Astrocyte of the cerebellum (primary cell): ENCODE measurements at regions not wholly inside any gene's neighbourhood (a gene's known extent, or its start where the extent isn't known, plus 50 kb on each side); places are given as distances from the start of the nearest gene placed in this dataset.

Source experiments
- DNase-seq: peaks from one replicate; pipeline ENCODE4 v3.0.0-alpha.2; 2011; ENCODE audit warnings: low read depth
- H3K4me3 ChIP-seq: 2 replicates; pipeline ENCODE4 v1.5.1; 2011; ENCODE audit warnings: mild to moderate bottlenecking, low read depth, low read length, moderate library complexity
- in situ Hi-C: cut with HindIII; loops from 2 replicates; pipeline ENCODE4 v1.10.0; 2017; ENCODE audit warnings: low sequenced_read_pairs
- TF ChIP-seq, protein P1 (sequence below): IDR thresholded peaks from 2 replicates; pipeline ENCODE4 v1.5.1; 2012; ENCODE audit warnings: low read length, low read depth, moderate library complexity, mild to moderate bottlenecking; ENCODE audit errors: missing control alignments

DNA sequence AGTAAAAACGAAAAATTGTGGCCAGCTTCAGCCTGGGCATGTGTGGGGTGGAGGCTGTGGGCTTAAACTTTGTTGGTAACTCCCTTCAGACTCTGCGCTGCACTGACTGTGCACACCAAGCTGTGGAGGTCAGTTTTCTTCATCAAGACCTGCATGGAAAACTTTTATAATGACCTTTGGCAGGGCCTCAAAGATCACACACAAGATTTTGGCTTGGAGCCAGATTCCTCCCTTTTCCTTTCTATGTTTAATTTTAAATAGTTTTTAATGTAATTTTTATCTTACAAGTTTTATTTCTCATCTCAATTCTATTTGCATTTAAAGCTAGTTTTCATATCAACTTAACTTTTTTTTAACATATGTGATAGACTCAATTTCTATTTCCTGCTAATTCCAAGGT, 1211.1 kb upstream of the CDH18 start:
- TF ChIP-seq, protein P1, sequence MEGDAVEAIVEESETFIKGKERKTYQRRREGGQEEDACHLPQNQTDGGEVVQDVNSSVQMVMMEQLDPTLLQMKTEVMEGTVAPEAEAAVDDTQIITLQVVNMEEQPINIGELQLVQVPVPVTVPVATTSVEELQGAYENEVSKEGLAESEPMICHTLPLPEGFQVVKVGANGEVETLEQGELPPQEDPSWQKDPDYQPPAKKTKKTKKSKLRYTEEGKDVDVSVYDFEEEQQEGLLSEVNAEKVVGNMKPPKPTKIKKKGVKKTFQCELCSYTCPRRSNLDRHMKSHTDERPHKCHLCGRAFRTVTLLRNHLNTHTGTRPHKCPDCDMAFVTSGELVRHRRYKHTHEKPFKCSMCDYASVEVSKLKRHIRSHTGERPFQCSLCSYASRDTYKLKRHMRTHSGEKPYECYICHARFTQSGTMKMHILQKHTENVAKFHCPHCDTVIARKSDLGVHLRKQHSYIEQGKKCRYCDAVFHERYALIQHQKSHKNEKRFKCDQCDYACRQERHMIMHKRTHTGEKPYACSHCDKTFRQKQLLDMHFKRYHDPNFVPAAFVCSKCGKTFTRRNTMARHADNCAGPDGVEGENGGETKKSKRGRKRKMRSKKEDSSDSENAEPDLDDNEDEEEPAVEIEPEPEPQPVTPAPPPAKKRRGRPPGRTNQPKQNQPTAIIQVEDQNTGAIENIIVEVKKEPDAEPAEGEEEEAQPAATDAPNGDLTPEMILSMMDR: no peak
- no peak overlapping the region for H3K4me3 ChIP-seq
- no peak for DNase-seq
- in situ Hi-C loops: no loop called here

DNA sequence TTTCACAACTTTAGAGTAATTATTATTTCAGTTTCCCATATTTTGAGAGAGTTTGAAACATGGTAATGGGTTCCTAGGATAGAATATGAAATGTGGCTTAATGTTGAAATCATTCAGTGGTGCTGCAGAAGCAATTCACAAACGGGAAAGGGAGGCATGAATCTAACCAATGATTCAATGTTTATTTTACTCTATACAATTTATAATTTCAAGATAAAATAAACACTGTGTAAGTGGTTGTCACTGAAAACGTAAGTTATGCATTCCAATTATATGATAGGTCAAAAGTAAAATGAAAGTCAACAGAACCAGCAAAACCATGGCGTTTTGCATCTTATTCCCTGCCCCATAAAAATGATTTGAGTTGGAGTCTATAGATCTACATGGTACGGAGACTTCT, 1207.1 kb upstream of the CDH18 start:
- in situ Hi-C loops: no loop called here

DNA sequence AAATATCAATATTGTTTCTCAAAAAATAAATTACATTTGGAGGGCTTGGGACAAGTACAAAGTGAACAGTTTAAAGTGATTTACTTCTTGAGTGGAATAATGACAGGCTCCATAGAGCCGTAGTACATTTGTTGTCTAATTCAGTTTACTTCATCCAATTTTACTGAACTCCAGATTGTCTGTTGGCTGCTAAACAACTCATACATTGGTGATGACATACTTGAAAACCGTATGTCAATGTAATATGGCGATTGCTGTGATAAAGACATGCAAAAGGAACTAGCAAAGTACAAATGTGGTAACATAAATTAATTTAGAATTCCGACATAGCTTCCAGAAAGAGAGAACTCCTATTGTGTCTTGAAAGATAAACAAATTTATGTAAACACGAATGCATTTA, 1197.5 kb upstream of the CDH18 start:
- no peak for DNase-seq
- H3K4me3 ChIP-seq: no peak overlapping the region
- TF ChIP-seq, protein P1: no peak
- in situ Hi-C loops: no loop called here

More for the DNA sequence above, 1207.1 kb upstream of the CDH18 start:
- TF ChIP-seq, protein P1: no peak
- no peak for DNase-seq
- H3K4me3 ChIP-seq: no peak overlapping the region

DNA sequence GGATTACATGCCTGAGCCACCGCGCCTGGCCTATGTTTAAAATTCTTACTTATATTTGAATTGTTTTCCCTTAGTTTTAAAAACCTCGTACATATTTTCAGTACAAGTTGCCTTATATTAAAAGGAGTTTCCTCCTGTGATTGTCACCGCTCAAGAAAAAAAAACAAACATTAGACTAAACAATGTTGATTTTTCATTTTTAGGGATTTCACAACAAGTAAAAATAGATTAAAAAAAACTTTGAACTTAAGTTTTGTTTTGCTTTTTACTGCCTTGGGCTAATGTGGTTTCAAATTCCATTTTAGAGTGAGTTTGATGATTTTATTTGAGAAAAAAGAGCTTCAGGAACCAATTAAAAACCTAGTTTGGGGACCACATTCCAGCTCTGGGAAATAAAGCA, 1196.6 kb upstream of the CDH18 start:
- H3K4me3 ChIP-seq: no peak overlapping the region
- in situ Hi-C loops: no loop called here
- TF ChIP-seq, protein P1: no peak

DNA sequence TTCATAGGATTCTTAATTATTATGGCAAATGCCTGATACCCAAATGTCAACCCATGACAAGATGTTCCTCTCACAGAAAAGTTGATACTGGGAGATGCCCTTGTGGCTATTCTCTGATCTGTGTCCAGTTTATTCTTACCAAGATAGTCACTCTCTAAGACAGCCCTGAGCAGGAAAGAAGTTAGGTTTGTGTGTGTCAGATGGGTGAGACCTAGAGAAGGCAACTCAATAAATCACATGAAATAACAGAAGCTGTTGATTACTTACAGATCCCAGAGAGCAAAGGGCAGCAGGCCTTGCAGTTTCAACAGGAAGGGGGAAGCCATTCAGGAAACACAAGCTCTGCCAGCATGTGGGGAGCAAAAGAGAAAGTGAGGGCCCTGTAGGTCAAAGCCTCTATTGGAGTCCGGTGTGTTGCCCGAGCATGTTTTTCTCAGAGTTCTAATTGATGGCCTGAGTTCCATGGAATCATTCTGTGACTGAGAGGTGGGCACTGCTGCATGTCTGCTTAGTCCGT, 1193.7 kb upstream of the CDH18 start:
- in situ Hi-C loops: no loop called here
- no peak for DNase-seq
- TF ChIP-seq, protein P1: no peak
- H3K4me3 ChIP-seq: no peak overlapping the region

More for the DNA sequence above, 1196.6 kb upstream of the CDH18 start:
- no peak for DNase-seq

DNA sequence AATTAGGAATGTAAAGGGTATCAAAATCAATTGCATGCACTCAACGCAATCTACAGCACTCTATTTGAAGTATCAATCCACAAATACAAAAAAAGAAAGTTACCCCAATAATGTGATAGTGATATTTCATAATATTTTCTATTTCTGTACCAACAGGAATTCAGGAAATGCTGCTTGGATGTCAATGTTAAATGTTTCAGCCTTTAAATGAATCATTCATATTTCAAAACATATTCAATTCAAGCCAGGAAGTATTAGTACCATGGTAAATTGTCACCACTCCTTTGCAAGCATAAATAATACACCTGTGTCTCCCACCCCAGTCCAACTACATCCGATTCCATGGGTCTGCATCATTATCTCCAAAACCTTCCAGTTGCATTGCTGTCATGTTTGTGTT, 1185.5 kb upstream of the CDH18 start:
- H3K4me3 ChIP-seq: no peak overlapping the region
- TF ChIP-seq, protein P1: no peak
- in situ Hi-C loops: no loop called here
- DNase-seq: no peak

DNA sequence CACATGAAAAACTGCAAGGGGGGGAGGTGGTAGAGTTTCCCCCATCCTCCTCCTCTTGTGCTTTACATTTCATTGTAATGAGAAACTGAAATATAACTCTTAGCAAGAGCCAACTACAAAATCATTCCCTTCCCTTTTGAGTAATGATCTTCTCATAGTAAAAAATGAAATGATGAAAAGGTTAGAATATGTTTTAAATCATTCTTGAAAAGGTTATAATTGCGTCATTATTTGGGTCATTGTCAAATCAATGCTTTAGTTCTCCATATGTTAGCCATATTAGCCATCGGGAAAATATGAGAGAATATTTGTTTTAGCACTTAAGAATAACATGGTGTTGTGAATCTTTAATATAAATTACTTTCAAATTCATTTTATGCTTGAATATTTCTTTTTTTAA, 1185.0 kb upstream of the CDH18 start:
- in situ Hi-C loops: no loop called here
- TF ChIP-seq, protein P1: no peak
- no peak overlapping the region for H3K4me3 ChIP-seq
- no peak for DNase-seq
